ENCODE measurements at regions not wholly inside any gene's neighbourhood (a gene's known extent, or its start where the extent isn't known, plus 50 kb on each side); places are given as distances from the start of the nearest gene placed in this dataset.

DNA sequence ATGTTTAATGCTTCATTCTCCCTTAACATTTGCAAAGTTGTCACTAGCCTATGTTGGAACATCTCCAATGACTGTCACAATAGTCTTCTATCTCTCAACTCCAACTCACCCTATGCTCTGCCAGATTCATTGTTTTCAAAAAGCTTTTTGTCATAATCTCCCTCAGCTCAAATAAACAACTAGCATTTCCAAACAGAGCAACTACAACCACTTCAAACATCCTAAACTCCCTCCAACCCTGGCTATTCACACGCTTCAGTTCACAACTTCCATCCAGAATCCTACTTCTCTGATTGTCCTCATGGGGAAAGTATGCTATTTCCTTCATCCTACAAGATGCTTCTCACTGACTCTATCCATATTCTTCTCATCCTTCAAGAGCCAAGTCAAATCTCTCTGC is 139.2 kb upstream of the VRK2 start:
- H3K4me3 ChIP-seq (ENCODE audit: low read depth, low read length): no peak overlapping the region
- no peak for DNase-seq (ENCODE audit: low read depth)
- TF ChIP-seq, protein P1, sequence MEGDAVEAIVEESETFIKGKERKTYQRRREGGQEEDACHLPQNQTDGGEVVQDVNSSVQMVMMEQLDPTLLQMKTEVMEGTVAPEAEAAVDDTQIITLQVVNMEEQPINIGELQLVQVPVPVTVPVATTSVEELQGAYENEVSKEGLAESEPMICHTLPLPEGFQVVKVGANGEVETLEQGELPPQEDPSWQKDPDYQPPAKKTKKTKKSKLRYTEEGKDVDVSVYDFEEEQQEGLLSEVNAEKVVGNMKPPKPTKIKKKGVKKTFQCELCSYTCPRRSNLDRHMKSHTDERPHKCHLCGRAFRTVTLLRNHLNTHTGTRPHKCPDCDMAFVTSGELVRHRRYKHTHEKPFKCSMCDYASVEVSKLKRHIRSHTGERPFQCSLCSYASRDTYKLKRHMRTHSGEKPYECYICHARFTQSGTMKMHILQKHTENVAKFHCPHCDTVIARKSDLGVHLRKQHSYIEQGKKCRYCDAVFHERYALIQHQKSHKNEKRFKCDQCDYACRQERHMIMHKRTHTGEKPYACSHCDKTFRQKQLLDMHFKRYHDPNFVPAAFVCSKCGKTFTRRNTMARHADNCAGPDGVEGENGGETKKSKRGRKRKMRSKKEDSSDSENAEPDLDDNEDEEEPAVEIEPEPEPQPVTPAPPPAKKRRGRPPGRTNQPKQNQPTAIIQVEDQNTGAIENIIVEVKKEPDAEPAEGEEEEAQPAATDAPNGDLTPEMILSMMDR (IDR thresholded peaks at IDR 0.05; ENCODE audit: low read depth, low read length): no peak
- TF ChIP-seq, protein P2, sequence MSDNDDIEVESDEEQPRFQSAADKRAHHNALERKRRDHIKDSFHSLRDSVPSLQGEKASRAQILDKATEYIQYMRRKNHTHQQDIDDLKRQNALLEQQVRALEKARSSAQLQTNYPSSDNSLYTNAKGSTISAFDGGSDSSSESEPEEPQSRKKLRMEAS (IDR thresholded peaks at IDR 0.05; ENCODE audit: low read depth, low read length): no peak
- TF ChIP-seq MYC (IDR thresholded peaks at IDR 0.05; ENCODE audit: low read depth, low read length) (no peak), POLR2A (IDR thresholded peaks at IDR 0.05; ENCODE audit: extremely low read depth, insufficient read length) (no peak)

DNA sequence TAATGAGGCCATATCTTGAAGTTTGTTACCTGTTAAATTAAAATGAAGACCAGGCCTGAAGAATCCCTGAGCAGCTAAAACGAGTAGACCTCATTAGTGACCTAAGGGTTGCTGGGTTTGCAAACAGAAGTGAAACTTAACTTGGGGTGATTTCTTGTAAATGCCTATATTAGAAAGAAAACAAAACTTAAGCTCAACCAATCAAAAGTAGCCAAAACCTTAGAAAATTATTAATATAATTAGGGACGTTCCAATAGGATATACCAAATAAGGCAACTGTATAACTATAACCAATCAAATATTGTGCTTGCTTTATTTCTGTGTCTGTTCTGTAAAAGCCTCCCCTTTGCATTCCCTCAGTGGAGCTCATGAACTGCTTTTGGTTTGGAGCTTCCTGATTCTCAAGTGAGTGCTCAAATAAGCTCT is 137.9 kb upstream of the VRK2 start:
- H3K4me3 ChIP-seq (ENCODE audit: low read depth, low read length): no peak overlapping the region
- DNase-seq (ENCODE audit: low read depth): no peak
- TF ChIP-seq POLR2A (IDR thresholded peaks at IDR 0.05; ENCODE audit: extremely low read depth, insufficient read length): no peak
- TF ChIP-seq, protein P1 (IDR thresholded peaks at IDR 0.05; ENCODE audit: low read depth, low read length): no peak
- TF ChIP-seq MYC (IDR thresholded peaks at IDR 0.05; ENCODE audit: low read depth, low read length): no peak
- TF ChIP-seq, protein P2 (IDR thresholded peaks at IDR 0.05; ENCODE audit: low read depth, low read length): no peak

GRCh38 chr2:57918126-57918525 is 128.5 kb upstream of the VRK2 start:
- TF ChIP-seq, protein P2 (IDR thresholded peaks at IDR 0.05; ENCODE audit: low read depth, low read length): no peak
- TF ChIP-seq MYC (IDR thresholded peaks at IDR 0.05; ENCODE audit: low read depth, low read length): no peak
- TF ChIP-seq, protein P1 (IDR thresholded peaks at IDR 0.05; ENCODE audit: low read depth, low read length): no peak
- TF ChIP-seq POLR2A (IDR thresholded peaks at IDR 0.05; ENCODE audit: extremely low read depth, insufficient read length): no peak
- no peak overlapping the region for H3K4me3 ChIP-seq (ENCODE audit: low read depth, low read length)
- DNase-seq (ENCODE audit: low read depth): no peak

- TF ChIP-seq, protein P2 (IDR thresholded peaks at IDR 0.05; ENCODE audit: low read depth, low read length): no peak
- TF ChIP-seq POLR2A (IDR thresholded peaks at IDR 0.05; ENCODE audit: extremely low read depth, insufficient read length) (no peak), MYC (IDR thresholded peaks at IDR 0.05; ENCODE audit: low read depth, low read length) (no peak)
- TF ChIP-seq, protein P1 (IDR thresholded peaks at IDR 0.05; ENCODE audit: low read depth, low read length): no peak
- H3K4me3 ChIP-seq (ENCODE audit: low read depth, low read length): no peak overlapping the region
- DNase-seq (ENCODE audit: low read depth): no peak
Measured at GRCh38 chr2:57920342-57920939, 126.2 kb upstream of the VRK2 start.

GRCh38 chr2:57934659-57935058 is 111.9 kb upstream of the VRK2 start:
- TF ChIP-seq MYC (IDR thresholded peaks at IDR 0.05; ENCODE audit: low read depth, low read length) (no peak), POLR2A (IDR thresholded peaks at IDR 0.05; ENCODE audit: extremely low read depth, insufficient read length) (no peak)
- TF ChIP-seq, protein P2 (IDR thresholded peaks at IDR 0.05; ENCODE audit: low read depth, low read length): no peak
- TF ChIP-seq, protein P1 (IDR thresholded peaks at IDR 0.05; ENCODE audit: low read depth, low read length): no peak
- no peak overlapping the region for H3K4me3 ChIP-seq (ENCODE audit: low read depth, low read length)
- DNase-seq (ENCODE audit: low read depth): no peak

All from NB4 (cell line).